ENCODE measurements at regions not wholly inside any gene's neighbourhood (a gene's known extent, or its start where the extent isn't known, plus 50 kb on each side); places are given as distances from the start of the nearest gene placed in this dataset.

DNA sequence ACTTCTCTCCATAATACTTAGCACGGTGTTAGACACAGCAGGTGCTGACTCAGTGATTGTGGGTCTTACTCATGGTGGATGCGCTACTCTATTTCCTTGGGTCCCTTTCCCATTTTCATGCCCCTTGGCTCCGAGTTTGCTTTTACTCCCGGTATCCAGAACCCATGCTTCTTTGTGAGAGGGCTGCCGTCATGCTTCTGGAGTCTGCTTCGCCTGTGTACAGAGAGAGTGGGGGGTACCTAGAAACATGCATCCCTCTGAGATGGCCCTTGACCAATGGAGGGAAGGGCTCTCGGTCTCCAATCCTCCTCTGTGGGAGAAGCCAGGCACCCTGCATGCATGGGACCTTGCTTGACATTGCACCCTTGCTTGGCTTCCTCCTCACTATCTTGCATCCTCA, 160.4 kb downstream of the NRN1 start:
- no peak overlapping the region for H3K9ac ChIP-seq (ENCODE audit: insufficient read depth, low read length)
- no peak overlapping the region for H3K4me3 ChIP-seq (replicated peaks in 1 of 4; ENCODE audit: control extremely low read depth in 1 of 4, insufficient read depth in 1 of 4, low read depth in 3 of 4, low read length in 4 of 4)
- H2AFZ ChIP-seq (ENCODE audit: low read length) = no peak overlapping the region
- H4K20me1 ChIP-seq (ENCODE audit: control insufficient read depth, extremely low read depth, insufficient read depth, low read length) = no peaks in the 10 kb centered on the region
- no peak for TF ChIP-seq EZH2 (IDR thresholded peaks at IDR 0.05; ENCODE audit: low read length, missing control alignments)
- TF ChIP-seq, protein P1, sequence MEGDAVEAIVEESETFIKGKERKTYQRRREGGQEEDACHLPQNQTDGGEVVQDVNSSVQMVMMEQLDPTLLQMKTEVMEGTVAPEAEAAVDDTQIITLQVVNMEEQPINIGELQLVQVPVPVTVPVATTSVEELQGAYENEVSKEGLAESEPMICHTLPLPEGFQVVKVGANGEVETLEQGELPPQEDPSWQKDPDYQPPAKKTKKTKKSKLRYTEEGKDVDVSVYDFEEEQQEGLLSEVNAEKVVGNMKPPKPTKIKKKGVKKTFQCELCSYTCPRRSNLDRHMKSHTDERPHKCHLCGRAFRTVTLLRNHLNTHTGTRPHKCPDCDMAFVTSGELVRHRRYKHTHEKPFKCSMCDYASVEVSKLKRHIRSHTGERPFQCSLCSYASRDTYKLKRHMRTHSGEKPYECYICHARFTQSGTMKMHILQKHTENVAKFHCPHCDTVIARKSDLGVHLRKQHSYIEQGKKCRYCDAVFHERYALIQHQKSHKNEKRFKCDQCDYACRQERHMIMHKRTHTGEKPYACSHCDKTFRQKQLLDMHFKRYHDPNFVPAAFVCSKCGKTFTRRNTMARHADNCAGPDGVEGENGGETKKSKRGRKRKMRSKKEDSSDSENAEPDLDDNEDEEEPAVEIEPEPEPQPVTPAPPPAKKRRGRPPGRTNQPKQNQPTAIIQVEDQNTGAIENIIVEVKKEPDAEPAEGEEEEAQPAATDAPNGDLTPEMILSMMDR (conservative IDR thresholded peaks at IDR 0.05 in 1 of 2, IDR thresholded peaks at IDR 0.05 in 1 of 2; ENCODE audit: low read depth in 1 of 2, low read length in 2 of 2) = no peak
- no peaks in the 10 kb centered on the region for H3K79me2 ChIP-seq (ENCODE audit: control insufficient read depth, insufficient read depth, low read length)
- H3K4me1 ChIP-seq (ENCODE audit: control insufficient read depth, extremely low read depth, insufficient read depth, low read length) = no peaks in the 10 kb centered on the region
- no peaks in the 10 kb centered on the region for H3K36me3 ChIP-seq (ENCODE audit: control insufficient read depth, insufficient read depth, low read length)
- no peak overlapping the region for H3K27ac ChIP-seq (ENCODE audit: insufficient read depth, low read length)
- H3K4me2 ChIP-seq (ENCODE audit: extremely low read depth, insufficient read depth, low read length) = no peak overlapping the region
- H3K27me3 ChIP-seq (ENCODE audit: control insufficient read depth, insufficient read depth, low read length) = no peaks in the 10 kb centered on the region
- DNase-seq (ENCODE audit: low read depth in 2 of 2) = no peak
- H3K9me3 ChIP-seq (ENCODE audit: control insufficient read depth, insufficient read depth, low read depth, low read length) = no peaks in the 10 kb centered on the region

DNA sequence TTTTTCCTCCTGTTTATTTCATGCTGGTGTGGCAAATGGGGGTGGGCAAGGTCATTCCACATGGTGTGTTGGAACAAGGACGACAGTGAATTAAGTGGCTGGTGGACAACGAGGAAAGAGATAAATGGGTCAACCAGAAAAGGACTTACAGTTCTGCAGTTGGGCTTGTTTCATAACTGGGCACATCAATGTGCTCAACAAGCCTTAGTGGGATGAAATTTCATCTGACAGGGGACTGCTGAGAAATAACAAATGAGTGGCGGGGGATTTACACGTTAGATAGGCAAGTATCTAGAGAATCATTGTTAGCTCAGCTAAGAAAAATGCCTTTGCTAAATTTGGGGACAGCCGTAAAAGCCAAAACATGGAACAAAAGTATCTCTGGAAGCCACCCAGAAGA, 163.6 kb downstream of the NRN1 start:
- Histone ChIP-seq H3K9ac (ENCODE audit: insufficient read depth, low read length) (no peak overlapping the region), H3K9me3 (ENCODE audit: control insufficient read depth, insufficient read depth, low read depth, low read length) (no peaks in the 10 kb centered on the region), H3K4me1 (ENCODE audit: control insufficient read depth, extremely low read depth, insufficient read depth, low read length) (no peaks in the 10 kb centered on the region), H3K36me3 (ENCODE audit: control insufficient read depth, insufficient read depth, low read length) (no peaks in the 10 kb centered on the region), H3K4me3 (replicated peaks in 1 of 4; ENCODE audit: control extremely low read depth in 1 of 4, insufficient read depth in 1 of 4, low read depth in 3 of 4, low read length in 4 of 4) (no peak overlapping the region), H3K4me2 (ENCODE audit: extremely low read depth, insufficient read depth, low read length) (no peak overlapping the region), H3K27ac (ENCODE audit: insufficient read depth, low read length) (no peak overlapping the region), H3K79me2 (ENCODE audit: control insufficient read depth, insufficient read depth, low read length) (no peaks in the 10 kb centered on the region), H3K27me3 (ENCODE audit: control insufficient read depth, insufficient read depth, low read length) (no peaks in the 10 kb centered on the region), H2AFZ (ENCODE audit: low read length) (no peak overlapping the region), H4K20me1 (ENCODE audit: control insufficient read depth, extremely low read depth, insufficient read depth, low read length) (no peaks in the 10 kb centered on the region)
- DNase-seq (ENCODE audit: low read depth in 2 of 2) = no peak
- TF ChIP-seq, protein P1 (conservative IDR thresholded peaks at IDR 0.05 in 1 of 2, IDR thresholded peaks at IDR 0.05 in 1 of 2; ENCODE audit: low read depth in 1 of 2, low read length in 2 of 2) = no peak
- TF ChIP-seq EZH2 (IDR thresholded peaks at IDR 0.05; ENCODE audit: low read length, missing control alignments) = no peak

DNA sequence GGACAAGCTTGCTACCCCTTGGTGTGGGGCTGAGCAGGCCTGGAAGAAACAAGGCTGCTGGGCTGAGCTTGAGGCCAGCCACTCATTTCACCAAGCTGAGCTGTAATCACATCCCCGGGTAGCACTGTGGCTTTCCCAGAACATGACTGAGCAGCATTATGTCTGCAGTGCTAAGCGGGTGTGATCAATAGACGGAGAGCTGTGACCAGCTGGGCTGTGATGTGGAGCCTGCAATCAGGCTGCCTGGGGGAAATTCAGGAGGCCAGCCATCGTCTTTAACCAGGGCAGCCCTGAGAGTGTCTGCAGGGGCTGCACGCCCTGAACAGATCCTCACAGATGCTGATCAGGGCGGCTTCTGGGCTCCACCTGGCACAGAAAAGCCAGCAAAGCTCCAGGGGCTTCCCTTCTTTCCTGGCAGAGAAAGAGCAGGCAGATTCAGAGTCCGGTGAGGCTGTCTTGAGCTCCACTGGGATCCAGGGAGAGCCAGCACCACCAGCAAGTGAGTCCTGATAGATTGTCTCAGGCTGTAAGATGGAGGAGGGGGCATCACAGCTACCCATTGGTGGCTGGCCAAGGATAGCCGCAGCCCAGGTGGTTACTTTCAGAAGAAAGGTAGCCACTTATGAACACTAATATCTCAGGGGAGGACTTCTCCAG, 165.9 kb downstream of the NRN1 start:
- no peaks in the 10 kb centered on the region for H3K79me2 ChIP-seq (ENCODE audit: control insufficient read depth, insufficient read depth, low read length)
- H3K4me1 ChIP-seq (ENCODE audit: control insufficient read depth, extremely low read depth, insufficient read depth, low read length) = no peaks in the 10 kb centered on the region
- H3K27ac ChIP-seq (ENCODE audit: insufficient read depth, low read length) = no peak overlapping the region
- H3K9me3 ChIP-seq (ENCODE audit: control insufficient read depth, insufficient read depth, low read depth, low read length) = no peaks in the 10 kb centered on the region
- H3K36me3 ChIP-seq (ENCODE audit: control insufficient read depth, insufficient read depth, low read length) = no peaks in the 10 kb centered on the region
- H4K20me1 ChIP-seq (ENCODE audit: control insufficient read depth, extremely low read depth, insufficient read depth, low read length) = no peaks in the 10 kb centered on the region
- H3K4me3 ChIP-seq (replicated peaks in 1 of 4; ENCODE audit: control extremely low read depth in 1 of 4, insufficient read depth in 1 of 4, low read depth in 3 of 4, low read length in 4 of 4) = no peak overlapping the region
- no peak overlapping the region for H3K4me2 ChIP-seq (ENCODE audit: extremely low read depth, insufficient read depth, low read length)
- TF ChIP-seq, protein P1 (conservative IDR thresholded peaks at IDR 0.05 in 1 of 2, IDR thresholded peaks at IDR 0.05 in 1 of 2; ENCODE audit: low read depth in 1 of 2, low read length in 2 of 2) = no peak
- no peak for TF ChIP-seq EZH2 (IDR thresholded peaks at IDR 0.05; ENCODE audit: low read length, missing control alignments)
- no peaks in the 10 kb centered on the region for H3K27me3 ChIP-seq (ENCODE audit: control insufficient read depth, insufficient read depth, low read length)
- no peak overlapping the region for H3K9ac ChIP-seq (ENCODE audit: insufficient read depth, low read length)
- no peak overlapping the region for H2AFZ ChIP-seq (ENCODE audit: low read length)
- DNase-seq (ENCODE audit: low read depth in 2 of 2) = no peak

All from fibroblast of lung (primary cell).